Tibial artery (tissue), 4 donors: ENCODE measurements at regions not wholly inside any gene's neighbourhood (a gene's known extent, or its start where the extent isn't known, plus 50 kb on each side); places are given as distances from the start of the nearest gene placed in this dataset.
"Not testable (repeated sequence)": the region's sequence is repeated elsewhere in the genome, so short reads cannot be mapped to it uniquely, and the experiment has no call there.

Source experiments
- DNase-seq, 2 donors: peaks; one replicate each; pipeline ENCODE4 v3.0.0-alpha.2; 2019
- H3K27ac ChIP-seq, 2 donors: fragments of 200-600 bp; sonication (generic) in 1 of 2; 1 replicate in 1 of 2; 2 replicates in 1 of 2; pipeline ENCODE4 v1.5.1; 2018 to 2019; ENCODE audit warnings: mild to moderate bottlenecking in 1 of 2
- H3K27me3 ChIP-seq, 2 donors: fragments of 200-600 bp; sonication (generic) in 1 of 2; one replicate each; pipeline versions ENCODE4 v1.5.1 to v1.6.0; 2016 to 2019
- H3K36me3 ChIP-seq, 3 donors: fragments of 200-600 bp; sonication (generic) in 2 of 3; one replicate each; pipeline ENCODE4 v1.5.1; 2016 to 2019; ENCODE audit warnings: mild to moderate bottlenecking in 2 of 3
- H3K4me1 ChIP-seq, 4 donors: fragments of 200-600 bp; sonication (generic) in 2 of 4; 1 replicate in 3 of 4; 2 replicates in 1 of 4; pipeline ENCODE4 v1.5.1; 2016 to 2019
- H3K4me3 ChIP-seq, 2 donors: fragments of 200-600 bp; sonication (generic) in 1 of 2; 1 replicate in 1 of 2; 2 replicates in 1 of 2; pipeline ENCODE4 v1.5.1; 2018 to 2019; ENCODE audit warnings: mild to moderate bottlenecking in 2 of 2
- H3K9me3 ChIP-seq, 3 donors: fragments of 200-600 bp; sonication (generic) in 1 of 3; one replicate each; pipeline ENCODE4 v1.5.1; 2016 to 2019
- intact Hi-C: fragments of 100-400 bp; cut with DNase I; formaldehyde crosslinking; loops from one replicate; pipeline ENCODE4 v1.15.0; 2023; ENCODE audit warnings: low total_unique reads
- TF ChIP-seq, protein P1 (sequence below), 2 experiments: fragments of 200-600 bp in 1 of 2; fragments of 450-650 bp in 1 of 2; IDR thresholded peaks; one replicate each; pipeline ENCODE4 v1.5.1; 2017 to 2019; ENCODE audit warnings: antibody characterized with exemption in 2 of 2, mild to moderate bottlenecking in 1 of 2, moderate library complexity in 1 of 2

DNA sequence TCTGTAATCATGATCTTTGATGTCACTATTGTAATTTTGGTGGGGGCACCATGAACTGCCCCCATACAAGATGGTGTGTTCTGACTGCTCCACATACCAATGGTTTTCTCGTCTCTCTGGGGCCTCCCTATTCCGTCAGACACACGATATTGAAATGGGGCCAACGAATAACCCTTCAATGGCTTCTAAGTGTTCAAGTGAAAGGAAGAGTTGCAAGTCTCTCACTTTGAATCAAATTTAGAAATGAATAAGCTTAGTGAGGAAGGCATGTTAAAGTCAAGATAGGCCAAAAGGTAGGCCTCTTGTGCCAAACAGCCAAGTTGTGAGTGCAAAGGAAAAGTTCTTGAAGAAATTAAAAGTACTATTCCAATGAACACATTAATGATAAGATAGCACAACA is 205.4 kb downstream of the SPRY1 start:
- H3K4me3 ChIP-seq = no peak overlapping the region
- intact Hi-C loops = no loop called here
- no peak for DNase-seq
- H3K27me3 ChIP-seq = no peaks in the 10 kb centered on the region
- no peaks in the 10 kb centered on the region for H3K36me3 ChIP-seq
- peaks cover 0 to 14% (median 5%) of the 10 kb centered on the region in 4 donors for H3K4me1 ChIP-seq
- TF ChIP-seq, protein P1, sequence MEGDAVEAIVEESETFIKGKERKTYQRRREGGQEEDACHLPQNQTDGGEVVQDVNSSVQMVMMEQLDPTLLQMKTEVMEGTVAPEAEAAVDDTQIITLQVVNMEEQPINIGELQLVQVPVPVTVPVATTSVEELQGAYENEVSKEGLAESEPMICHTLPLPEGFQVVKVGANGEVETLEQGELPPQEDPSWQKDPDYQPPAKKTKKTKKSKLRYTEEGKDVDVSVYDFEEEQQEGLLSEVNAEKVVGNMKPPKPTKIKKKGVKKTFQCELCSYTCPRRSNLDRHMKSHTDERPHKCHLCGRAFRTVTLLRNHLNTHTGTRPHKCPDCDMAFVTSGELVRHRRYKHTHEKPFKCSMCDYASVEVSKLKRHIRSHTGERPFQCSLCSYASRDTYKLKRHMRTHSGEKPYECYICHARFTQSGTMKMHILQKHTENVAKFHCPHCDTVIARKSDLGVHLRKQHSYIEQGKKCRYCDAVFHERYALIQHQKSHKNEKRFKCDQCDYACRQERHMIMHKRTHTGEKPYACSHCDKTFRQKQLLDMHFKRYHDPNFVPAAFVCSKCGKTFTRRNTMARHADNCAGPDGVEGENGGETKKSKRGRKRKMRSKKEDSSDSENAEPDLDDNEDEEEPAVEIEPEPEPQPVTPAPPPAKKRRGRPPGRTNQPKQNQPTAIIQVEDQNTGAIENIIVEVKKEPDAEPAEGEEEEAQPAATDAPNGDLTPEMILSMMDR (IDR thresholded peaks at IDR 0.05) = no peak
- no peaks in the 10 kb centered on the region for H3K9me3 ChIP-seq
- no peak overlapping the region for H3K27ac ChIP-seq

DNA sequence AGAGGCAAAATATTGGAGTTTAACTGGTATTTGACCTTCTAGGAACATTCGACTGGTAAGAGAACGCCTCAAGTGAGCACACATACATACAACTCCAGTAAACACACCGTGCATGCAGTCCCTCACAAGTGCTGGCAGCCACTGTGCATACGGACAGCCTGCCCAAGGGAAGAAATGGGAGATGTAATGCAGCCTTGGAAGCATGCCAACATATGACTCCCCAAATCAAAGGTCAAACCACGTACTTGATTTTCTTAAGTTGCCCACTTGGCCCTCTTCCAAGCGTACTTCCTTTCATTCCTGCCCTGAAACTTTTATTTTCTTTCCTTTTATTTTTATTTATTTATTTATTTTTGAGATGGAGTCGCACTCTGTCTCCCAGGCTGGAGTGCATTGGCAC is 206.6 kb downstream of the SPRY1 start:
- no peak for DNase-seq

DNA sequence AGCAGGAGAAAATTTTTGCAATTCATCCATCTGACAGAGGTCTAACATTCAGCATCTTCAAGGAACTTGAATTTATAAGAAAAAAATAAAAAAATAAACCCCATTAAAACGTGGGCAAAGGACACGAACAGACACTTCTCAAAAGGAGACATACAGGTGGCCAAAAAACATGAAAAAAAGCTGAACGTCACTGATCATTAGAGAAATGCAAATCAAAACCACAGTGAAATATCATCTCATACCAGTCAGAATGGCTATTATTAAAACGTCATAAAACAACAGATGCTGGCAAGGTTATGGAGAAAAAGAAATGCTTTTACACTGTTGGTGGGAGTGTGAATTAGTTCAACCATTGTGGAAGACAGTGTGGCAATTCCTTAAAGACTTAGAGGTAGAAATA is 209.2 kb downstream of the SPRY1 start:
- H3K4me1 ChIP-seq, H3K27me3 ChIP-seq, intact Hi-C loops, H3K36me3 ChIP-seq, H3K4me3 ChIP-seq, DNase-seq, H3K27ac ChIP-seq, H3K9me3 ChIP-seq: not testable (repeated sequence)

More for the DNA sequence above, 206.6 kb downstream of the SPRY1 start:
- Histone ChIP-seq H3K36me3 (no peaks in the 10 kb centered on the region), H3K4me1 (peaks cover 0 to 14% (median 5%) of the 10 kb centered on the region in 4 donors), H3K27ac (no peak overlapping the region), H3K9me3 (no peaks in the 10 kb centered on the region), H3K4me3 (no peak overlapping the region), H3K27me3 (no peaks in the 10 kb centered on the region)
- TF ChIP-seq, protein P1 (IDR thresholded peaks at IDR 0.05) = no peak
- intact Hi-C loops = no loop called here

DNA sequence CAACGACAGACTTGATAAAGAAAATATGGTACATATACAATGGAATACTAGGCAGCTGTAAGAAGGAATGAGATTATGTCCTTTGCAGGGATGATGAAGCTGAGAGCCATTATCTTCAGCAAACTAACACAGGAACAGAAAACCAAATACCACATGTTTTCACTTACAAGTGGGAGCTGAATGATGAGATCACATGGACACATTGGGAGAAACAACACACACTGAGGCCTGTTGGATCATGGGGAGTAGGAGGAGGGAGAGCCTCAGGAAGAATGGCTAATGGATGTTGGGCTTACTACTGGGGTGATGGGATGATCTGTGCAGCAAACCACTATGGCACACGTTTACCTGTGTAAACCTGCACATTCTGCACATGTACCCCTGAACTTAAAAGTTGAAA is 209.7 kb downstream of the SPRY1 start:
- Histone ChIP-seq H3K4me3 (no peak overlapping the region), H3K27ac (no peak overlapping the region), H3K27me3 (no peaks in the 10 kb centered on the region), H3K9me3 (no peaks in the 10 kb centered on the region), H3K36me3 (no peaks in the 10 kb centered on the region), H3K4me1 (no peaks in the 10 kb centered on the region)
- intact Hi-C loops = no loop called here
- no peak for DNase-seq
- TF ChIP-seq, protein P1 (IDR thresholded peaks at IDR 0.05) = no peak

DNA sequence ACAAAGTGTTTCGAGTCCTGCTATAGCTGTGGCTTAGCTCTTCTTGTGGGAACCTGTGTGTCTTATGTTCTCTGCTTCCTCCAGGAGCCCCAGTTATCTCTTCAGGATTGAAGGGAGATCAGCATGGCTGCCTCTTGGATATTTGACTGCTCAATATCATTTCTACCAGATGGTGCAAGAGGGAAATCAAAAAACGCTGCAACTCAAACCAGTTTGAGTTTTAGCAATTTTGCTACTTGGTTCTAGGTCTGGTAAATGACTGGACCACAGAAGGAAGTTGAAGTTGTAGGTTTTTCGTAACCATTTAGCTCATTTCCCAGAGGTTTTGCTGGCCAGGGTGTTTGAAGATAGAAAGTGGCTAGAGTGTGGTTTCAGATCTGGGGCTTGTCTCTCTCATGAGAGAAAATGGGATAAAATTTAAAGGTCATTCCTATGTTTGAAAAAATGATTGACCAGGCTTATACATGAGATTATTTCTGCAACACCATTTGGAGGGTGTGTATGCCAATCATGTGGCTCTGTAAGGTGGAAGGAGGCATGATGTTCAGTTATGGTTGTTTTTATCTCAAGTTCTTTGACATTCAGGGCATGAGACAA is 210.4 kb downstream of the SPRY1 start:
- Histone ChIP-seq H3K36me3 (no peaks in the 10 kb centered on the region), H3K4me1 (no peaks in the 10 kb centered on the region), H3K4me3 (no peak overlapping the region), H3K27ac (no peak overlapping the region), H3K27me3 (no peaks in the 10 kb centered on the region), H3K9me3 (no peaks in the 10 kb centered on the region)
- DNase-seq = no peak
- TF ChIP-seq, protein P1 (IDR thresholded peaks at IDR 0.05) = no peak
- intact Hi-C loops = no loop called here

DNA sequence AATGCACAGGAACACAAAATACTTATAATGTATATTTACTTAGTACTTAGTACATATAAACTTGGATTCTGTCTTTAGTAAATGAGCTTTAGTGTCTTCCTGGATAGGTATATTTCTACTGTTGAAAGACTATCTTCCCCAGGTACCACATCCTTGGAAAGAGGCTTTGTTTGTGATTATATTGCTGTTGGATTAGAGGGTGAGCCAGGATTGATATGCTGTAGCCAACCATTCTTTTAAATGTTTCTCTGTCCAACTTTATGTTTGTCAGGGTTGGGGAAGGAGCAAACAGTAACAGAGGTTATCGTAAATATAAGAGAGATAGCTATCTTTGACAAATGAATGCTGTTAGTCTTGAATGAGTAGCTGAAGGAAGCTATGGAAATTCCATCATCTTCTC is 213.2 kb downstream of the SPRY1 start:
- Histone ChIP-seq H3K9me3 (no peaks in the 10 kb centered on the region), H3K36me3 (no peaks in the 10 kb centered on the region), H3K4me3 (no peak overlapping the region), H3K4me1 (no peaks in the 10 kb centered on the region), H3K27ac (no peak overlapping the region), H3K27me3 (no peaks in the 10 kb centered on the region)
- intact Hi-C loops = no loop called here
- TF ChIP-seq, protein P1 (IDR thresholded peaks at IDR 0.05) = no peak
- DNase-seq = no peak
